Bronchial epithelial cell (primary cell): ENCODE measurements at regions not wholly inside any gene's neighbourhood (a gene's known extent, or its start where the extent isn't known, plus 50 kb on each side); places are given as distances from the start of the nearest gene placed in this dataset.

Source experiments
- DNase-seq: peaks from one replicate; pipeline ENCODE4 v3.0.0-alpha.2; 2010; ENCODE audit warnings: low read depth
- FAIRE-seq: peaks from 2 replicates; lab custom pipeline; 2011; peaks lifted over from hg19 to GRCh38; lab: Jason Lieb, UNC
- H3K27me3 ChIP-seq: 2 replicates; pipeline ENCODE4 v1.5.1; 2011; ENCODE audit warnings: low read length; ENCODE audit not compliant: control insufficient read depth, insufficient read depth
- H3K36me3 ChIP-seq: 2 replicates; pipeline ENCODE4 v1.5.1; 2011; ENCODE audit warnings: low read length; ENCODE audit not compliant: control insufficient read depth, insufficient read depth
- H3K4me3 ChIP-seq: 2 replicates; pipeline ENCODE4 v1.5.1; 2011; ENCODE audit warnings: mild to moderate bottlenecking, low read depth, low read length, control low read depth
- TF ChIP-seq, protein P1 (sequence below): IDR thresholded peaks from 2 replicates; pipeline ENCODE4 v1.5.1; 2011; ENCODE audit warnings: mild to moderate bottlenecking, moderate library complexity, low read length, control low read depth, inconsistent platforms; ENCODE audit not compliant: insufficient read depth, severe bottlenecking

DNA sequence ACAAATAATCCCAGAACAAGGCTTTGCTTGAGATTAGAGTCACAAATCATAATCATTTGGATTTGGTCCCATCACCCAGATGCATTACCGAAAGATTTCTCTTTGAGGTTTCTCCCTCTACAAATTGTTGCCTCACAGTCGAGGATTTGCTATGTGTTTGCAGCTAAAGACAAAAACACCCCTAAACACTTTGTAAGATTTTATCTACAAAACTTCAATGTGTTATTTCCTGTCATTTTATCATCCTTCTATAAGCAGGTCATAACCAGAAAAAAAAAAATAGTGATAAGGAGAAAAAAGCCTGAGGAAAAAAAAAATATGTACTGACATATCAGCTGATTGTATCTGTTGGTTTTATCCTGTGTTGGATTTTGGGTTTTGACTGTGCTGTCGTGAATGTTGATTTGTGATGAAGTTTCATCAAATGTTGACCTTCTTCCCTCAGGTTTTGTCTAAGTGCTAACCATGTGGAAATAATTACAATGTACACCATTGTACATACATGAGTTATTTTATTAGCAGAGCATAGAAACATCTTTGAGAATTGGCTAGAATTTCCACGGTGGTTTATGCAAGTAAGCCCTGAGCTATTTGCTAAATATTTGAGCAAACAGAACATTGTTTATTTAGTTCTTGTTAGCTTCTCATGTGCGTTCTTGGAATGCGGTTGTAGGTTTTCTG is 274.4 kb downstream of the NEBL start:
- no peak for FAIRE-seq
- Histone ChIP-seq H3K36me3 (no peaks in the 10 kb centered on the region), H3K4me3 (no peak overlapping the region), H3K27me3 (peaks cover 8% of the 10 kb centered on the region)
- DNase-seq = peak; percentile 61
- TF ChIP-seq, protein P1, sequence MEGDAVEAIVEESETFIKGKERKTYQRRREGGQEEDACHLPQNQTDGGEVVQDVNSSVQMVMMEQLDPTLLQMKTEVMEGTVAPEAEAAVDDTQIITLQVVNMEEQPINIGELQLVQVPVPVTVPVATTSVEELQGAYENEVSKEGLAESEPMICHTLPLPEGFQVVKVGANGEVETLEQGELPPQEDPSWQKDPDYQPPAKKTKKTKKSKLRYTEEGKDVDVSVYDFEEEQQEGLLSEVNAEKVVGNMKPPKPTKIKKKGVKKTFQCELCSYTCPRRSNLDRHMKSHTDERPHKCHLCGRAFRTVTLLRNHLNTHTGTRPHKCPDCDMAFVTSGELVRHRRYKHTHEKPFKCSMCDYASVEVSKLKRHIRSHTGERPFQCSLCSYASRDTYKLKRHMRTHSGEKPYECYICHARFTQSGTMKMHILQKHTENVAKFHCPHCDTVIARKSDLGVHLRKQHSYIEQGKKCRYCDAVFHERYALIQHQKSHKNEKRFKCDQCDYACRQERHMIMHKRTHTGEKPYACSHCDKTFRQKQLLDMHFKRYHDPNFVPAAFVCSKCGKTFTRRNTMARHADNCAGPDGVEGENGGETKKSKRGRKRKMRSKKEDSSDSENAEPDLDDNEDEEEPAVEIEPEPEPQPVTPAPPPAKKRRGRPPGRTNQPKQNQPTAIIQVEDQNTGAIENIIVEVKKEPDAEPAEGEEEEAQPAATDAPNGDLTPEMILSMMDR = no peak

GRCh38 chr10:20620981-20621380 is 276.1 kb downstream of the NEBL start:
- FAIRE-seq (no peak), DNase-seq (no peak)
- Histone ChIP-seq H3K4me3 (no peak overlapping the region), H3K27me3 (peaks cover 6% of the 10 kb centered on the region), H3K36me3 (no peaks in the 10 kb centered on the region)
- TF ChIP-seq, protein P1 = no peak

DNA sequence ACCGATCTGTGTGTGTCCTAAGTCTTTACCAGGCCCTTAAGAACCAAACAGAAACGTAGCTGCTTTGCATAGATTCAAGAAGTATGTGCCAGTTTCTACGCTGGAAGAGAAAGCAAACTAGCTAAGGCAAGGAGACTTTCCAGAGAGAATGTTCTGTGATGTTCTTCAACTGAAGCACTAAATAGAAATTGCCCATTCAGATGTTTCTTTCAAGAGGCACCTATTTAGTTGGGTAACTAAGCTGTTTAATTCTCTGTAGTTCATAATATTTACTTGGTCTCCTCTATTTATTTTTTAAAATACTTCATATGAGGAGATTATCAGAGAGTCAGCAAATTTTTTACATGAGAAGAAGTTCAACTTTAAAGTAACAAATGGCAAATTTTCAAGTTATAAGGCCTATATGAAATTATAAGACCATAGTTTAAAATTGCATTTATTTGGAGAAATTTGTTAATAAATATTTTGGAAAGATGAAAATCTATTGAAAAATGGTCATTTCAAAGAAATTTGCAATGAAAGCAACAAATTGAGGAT is 279.0 kb downstream of the NEBL start:
- Histone ChIP-seq H3K4me3 (no peak overlapping the region), H3K27me3 (peaks cover 6% of the 10 kb centered on the region), H3K36me3 (no peaks in the 10 kb centered on the region)
- no peak for FAIRE-seq
- TF ChIP-seq, protein P1 = no peak
- no peak for DNase-seq

DNA sequence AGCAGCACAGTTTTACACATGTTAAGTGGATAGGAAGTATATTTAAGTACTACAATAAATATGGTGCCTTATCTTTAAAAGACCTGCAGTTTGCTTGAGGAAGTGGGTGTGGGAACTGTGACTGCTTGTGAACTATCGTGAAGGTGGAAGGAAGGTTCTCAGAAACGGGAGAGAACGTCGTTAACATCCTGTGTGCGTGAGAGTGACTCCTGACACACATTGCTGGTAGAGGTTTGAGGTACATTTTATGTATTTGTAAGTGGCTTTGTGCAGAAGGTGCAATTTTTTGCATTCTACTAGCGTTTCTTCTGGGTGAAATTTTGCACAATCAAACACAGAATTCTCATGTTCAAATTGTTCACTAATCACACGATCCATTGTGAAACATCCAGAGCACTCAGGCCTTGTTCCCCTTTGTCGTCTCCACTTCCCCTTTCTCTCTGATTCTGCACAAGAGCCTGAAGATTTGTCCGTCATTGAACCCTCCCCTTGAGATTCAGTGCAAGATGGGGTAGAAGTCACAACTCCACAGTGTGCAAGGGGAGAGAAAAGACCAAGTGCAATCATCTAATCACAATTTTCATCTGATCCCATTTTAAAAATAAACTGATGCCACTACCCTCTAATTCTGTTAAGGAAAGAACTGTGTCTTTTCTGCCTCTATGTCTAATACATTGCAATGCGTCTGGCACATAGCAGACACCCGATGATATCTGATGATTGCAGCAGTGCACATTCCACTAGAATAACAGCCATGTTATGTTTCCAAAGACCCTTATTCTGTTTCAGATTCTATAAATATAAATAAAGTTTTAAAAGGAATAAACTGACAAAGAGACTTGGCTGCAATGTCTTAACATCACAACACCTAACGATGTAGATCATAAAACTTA is 279.9 kb downstream of the NEBL start:
- no peak for DNase-seq

GRCh38 chr10:20616056-20616671 is 280.9 kb downstream of the NEBL start:
- H3K27me3 ChIP-seq = peaks cover 6% of the 10 kb centered on the region
- no peak overlapping the region for H3K4me3 ChIP-seq
- FAIRE-seq (no peak), DNase-seq (no peak)
- no peaks in the 10 kb centered on the region for H3K36me3 ChIP-seq
- TF ChIP-seq, protein P1 = no peak

More for the DNA sequence above, 279.9 kb downstream of the NEBL start:
- peaks cover 6% of the 10 kb centered on the region for H3K27me3 ChIP-seq
- TF ChIP-seq, protein P1 = no peak
- H3K36me3 ChIP-seq = no peaks in the 10 kb centered on the region
- no peak for FAIRE-seq
- no peak overlapping the region for H3K4me3 ChIP-seq
